ENCODE measurements at regions not wholly inside any gene's neighbourhood (a gene's known extent, or its start where the extent isn't known, plus 50 kb on each side); places are given as distances from the start of the nearest gene placed in this dataset.

- Histone ChIP-seq H3K36me3 (ENCODE audit: control insufficient read depth, insufficient read depth, low read length) (no peaks in the 10 kb centered on the region), H4K20me1 (ENCODE audit: control insufficient read depth, extremely low read depth, insufficient read depth, low read length) (no peaks in the 10 kb centered on the region), H3K4me2 (ENCODE audit: extremely low read depth, insufficient read depth, low read length) (no peak overlapping the region), H3K4me3 (replicated peaks in 1 of 4; ENCODE audit: control extremely low read depth in 1 of 4, insufficient read depth in 1 of 4, low read depth in 3 of 4, low read length in 4 of 4) (no peak overlapping the region), H3K9ac (ENCODE audit: insufficient read depth, low read length) (no peak overlapping the region), H3K4me1 (ENCODE audit: control insufficient read depth, extremely low read depth, insufficient read depth, low read length) (no peaks in the 10 kb centered on the region), H2AFZ (ENCODE audit: low read length) (no peak overlapping the region), H3K79me2 (ENCODE audit: control insufficient read depth, insufficient read depth, low read length) (no peaks in the 10 kb centered on the region), H3K27me3 (ENCODE audit: control insufficient read depth, insufficient read depth, low read length) (no peaks in the 10 kb centered on the region), H3K9me3 (ENCODE audit: control insufficient read depth, insufficient read depth, low read depth, low read length) (no peaks in the 10 kb centered on the region), H3K27ac (ENCODE audit: insufficient read depth, low read length) (no peak overlapping the region)
- TF ChIP-seq CTCF (conservative IDR thresholded peaks at IDR 0.05 in 1 of 2, IDR thresholded peaks at IDR 0.05 in 1 of 2; ENCODE audit: low read depth in 1 of 2, low read length in 2 of 2) (no peak), EZH2 (IDR thresholded peaks at IDR 0.05; ENCODE audit: low read length, missing control alignments) (no peak)
- peak in 1 of 2 donors; percentile 51 for DNase-seq (ENCODE audit: low read depth in 2 of 2)
Measured at GRCh38 chr5:39891376-39891775, 466.6 kb upstream of the DAB2 start.

DNA sequence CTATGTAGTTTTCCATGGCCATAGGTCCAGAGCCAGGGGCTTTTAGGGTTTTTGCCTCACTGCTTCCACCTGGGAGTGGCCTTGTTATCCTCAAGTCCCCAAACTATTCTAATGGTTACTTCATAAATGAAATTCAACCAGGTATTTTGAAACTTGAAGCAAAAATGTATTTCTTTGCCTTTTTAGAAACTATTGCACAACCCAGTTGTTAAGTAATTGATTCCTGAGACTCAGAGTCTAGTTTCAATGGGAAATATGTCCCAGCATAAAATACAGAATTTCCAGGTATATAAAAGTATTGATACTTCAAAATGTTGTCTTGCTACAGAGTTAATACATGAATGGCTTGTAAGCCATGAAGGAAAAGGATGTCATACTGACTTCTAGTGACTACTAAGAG is 456.2 kb upstream of the DAB2 start:
- no peak overlapping the region for H3K4me2 ChIP-seq (ENCODE audit: extremely low read depth, insufficient read depth, low read length)
- no peaks in the 10 kb centered on the region for H3K9me3 ChIP-seq (ENCODE audit: control insufficient read depth, insufficient read depth, low read depth, low read length)
- TF ChIP-seq CTCF (conservative IDR thresholded peaks at IDR 0.05 in 1 of 2, IDR thresholded peaks at IDR 0.05 in 1 of 2; ENCODE audit: low read depth in 1 of 2, low read length in 2 of 2) (no peak), EZH2 (IDR thresholded peaks at IDR 0.05; ENCODE audit: low read length, missing control alignments) (no peak)
- no peak overlapping the region for H3K9ac ChIP-seq (ENCODE audit: insufficient read depth, low read length)
- no peaks in the 10 kb centered on the region for H3K36me3 ChIP-seq (ENCODE audit: control insufficient read depth, insufficient read depth, low read length)
- H3K79me2 ChIP-seq (ENCODE audit: control insufficient read depth, insufficient read depth, low read length), result no peaks in the 10 kb centered on the region
- H2AFZ ChIP-seq (ENCODE audit: low read length), result no peak overlapping the region
- H3K4me1 ChIP-seq (ENCODE audit: control insufficient read depth, extremely low read depth, insufficient read depth, low read length), result no peaks in the 10 kb centered on the region
- H3K27ac ChIP-seq (ENCODE audit: insufficient read depth, low read length), result no peak overlapping the region
- no peaks in the 10 kb centered on the region for H4K20me1 ChIP-seq (ENCODE audit: control insufficient read depth, extremely low read depth, insufficient read depth, low read length)
- H3K4me3 ChIP-seq (replicated peaks in 1 of 4; ENCODE audit: control extremely low read depth in 1 of 4, insufficient read depth in 1 of 4, low read depth in 3 of 4, low read length in 4 of 4), result no peak overlapping the region
- H3K27me3 ChIP-seq (ENCODE audit: control insufficient read depth, insufficient read depth, low read length), result no peaks in the 10 kb centered on the region
- DNase-seq (ENCODE audit: low read depth in 2 of 2), result no peak

DNA sequence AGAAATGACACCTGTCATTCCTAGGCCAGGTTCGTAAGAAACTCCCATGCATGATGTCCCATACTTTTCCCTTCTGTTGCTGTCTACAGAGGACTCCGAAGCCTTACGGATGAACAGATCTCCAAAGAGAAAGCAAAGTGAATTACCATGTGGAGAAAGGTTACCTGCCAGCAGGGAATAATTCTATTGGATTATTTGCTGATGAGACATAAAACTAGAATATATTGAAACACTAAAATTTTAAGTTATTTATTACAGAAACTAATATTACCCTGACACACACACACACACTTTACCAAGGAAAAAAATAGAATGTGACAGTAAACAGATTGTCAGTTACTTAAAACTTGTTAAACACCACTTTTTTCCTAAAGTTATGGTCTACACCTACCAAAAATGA is 452.7 kb upstream of the DAB2 start:
- Histone ChIP-seq H2AFZ (ENCODE audit: low read length) (no peak overlapping the region), H3K9me3 (ENCODE audit: control insufficient read depth, insufficient read depth, low read depth, low read length) (no peaks in the 10 kb centered on the region), H3K27ac (ENCODE audit: insufficient read depth, low read length) (no peak overlapping the region), H3K27me3 (ENCODE audit: control insufficient read depth, insufficient read depth, low read length) (no peaks in the 10 kb centered on the region), H4K20me1 (ENCODE audit: control insufficient read depth, extremely low read depth, insufficient read depth, low read length) (no peaks in the 10 kb centered on the region), H3K79me2 (ENCODE audit: control insufficient read depth, insufficient read depth, low read length) (no peaks in the 10 kb centered on the region), H3K36me3 (ENCODE audit: control insufficient read depth, insufficient read depth, low read length) (no peaks in the 10 kb centered on the region), H3K4me1 (ENCODE audit: control insufficient read depth, extremely low read depth, insufficient read depth, low read length) (no peaks in the 10 kb centered on the region), H3K9ac (ENCODE audit: insufficient read depth, low read length) (no peak overlapping the region), H3K4me3 (replicated peaks in 1 of 4; ENCODE audit: control extremely low read depth in 1 of 4, insufficient read depth in 1 of 4, low read depth in 3 of 4, low read length in 4 of 4) (no peak overlapping the region), H3K4me2 (ENCODE audit: extremely low read depth, insufficient read depth, low read length) (no peak overlapping the region)
- no peak for TF ChIP-seq CTCF (conservative IDR thresholded peaks at IDR 0.05 in 1 of 2, IDR thresholded peaks at IDR 0.05 in 1 of 2; ENCODE audit: low read depth in 1 of 2, low read length in 2 of 2)
- TF ChIP-seq EZH2 (IDR thresholded peaks at IDR 0.05; ENCODE audit: low read length, missing control alignments), result no peak
- DNase-seq (ENCODE audit: low read depth in 2 of 2), result no peak

Data from fibroblast of lung (primary cell).